ENCODE measurements at regions not wholly inside any gene's neighbourhood (a gene's known extent, or its start where the extent isn't known, plus 50 kb on each side); places are given as distances from the start of the nearest gene placed in this dataset.
A peak's percentile ranks its signal among the peaks of the same experiment; 100 is the strongest.
"Not testable (repeated sequence)": the region's sequence is repeated elsewhere in the genome, so short reads cannot be mapped to it uniquely, and the experiment has no call there.

DNA sequence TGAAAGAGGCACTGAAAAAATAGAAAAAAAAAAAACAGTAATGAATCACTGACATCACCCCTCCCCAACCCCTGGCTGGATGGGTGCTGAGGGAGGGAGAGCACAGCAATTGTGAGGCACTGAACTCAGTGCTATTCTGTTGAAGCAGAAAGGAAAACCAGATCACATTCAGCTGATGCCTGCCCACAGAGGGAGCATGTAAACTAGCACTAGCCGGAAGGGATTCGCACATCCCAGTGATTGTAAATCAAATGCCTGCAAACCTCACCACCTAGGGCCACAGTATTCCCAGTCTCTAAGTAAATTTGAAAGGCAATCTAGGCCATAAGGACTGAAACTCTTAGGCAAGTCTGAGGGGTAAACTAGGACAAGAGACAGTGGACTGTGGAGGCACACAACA is 772.0 kb upstream of the CCDC179 start:
- no peak overlapping the region for H3K4me2 ChIP-seq
- peak overlapping the region; percentile 63 for H2AFZ ChIP-seq (replicated peaks)
- no peak overlapping the region for H3K27ac ChIP-seq
- H3K36me3 ChIP-seq, result no peaks in the 10 kb centered on the region
- peaks cover 2% of the 10 kb centered on the region for H3K27me3 Mint-ChIP-seq (ENCODE audit: insufficient read depth, low read depth)
- H3K27me3 ChIP-seq, result no peaks in the 10 kb centered on the region
- no peak overlapping the region for H3K4me3 Mint-ChIP-seq
- H3K9me3 Mint-ChIP-seq, result no peaks in the 10 kb centered on the region
- no peaks in the 10 kb centered on the region for H3K4me1 ChIP-seq
- H3K27ac Mint-ChIP-seq, result no peak overlapping the region
- H3K36me3 Mint-ChIP-seq, result no peaks in the 10 kb centered on the region
- TF ChIP-seq EZH2 (IDR thresholded peaks at IDR 0.05), result no peak
- no peak for TF ChIP-seq EZH2phosphoT487 (IDR thresholded peaks at IDR 0.05)
- TF ChIP-seq, protein P1, sequence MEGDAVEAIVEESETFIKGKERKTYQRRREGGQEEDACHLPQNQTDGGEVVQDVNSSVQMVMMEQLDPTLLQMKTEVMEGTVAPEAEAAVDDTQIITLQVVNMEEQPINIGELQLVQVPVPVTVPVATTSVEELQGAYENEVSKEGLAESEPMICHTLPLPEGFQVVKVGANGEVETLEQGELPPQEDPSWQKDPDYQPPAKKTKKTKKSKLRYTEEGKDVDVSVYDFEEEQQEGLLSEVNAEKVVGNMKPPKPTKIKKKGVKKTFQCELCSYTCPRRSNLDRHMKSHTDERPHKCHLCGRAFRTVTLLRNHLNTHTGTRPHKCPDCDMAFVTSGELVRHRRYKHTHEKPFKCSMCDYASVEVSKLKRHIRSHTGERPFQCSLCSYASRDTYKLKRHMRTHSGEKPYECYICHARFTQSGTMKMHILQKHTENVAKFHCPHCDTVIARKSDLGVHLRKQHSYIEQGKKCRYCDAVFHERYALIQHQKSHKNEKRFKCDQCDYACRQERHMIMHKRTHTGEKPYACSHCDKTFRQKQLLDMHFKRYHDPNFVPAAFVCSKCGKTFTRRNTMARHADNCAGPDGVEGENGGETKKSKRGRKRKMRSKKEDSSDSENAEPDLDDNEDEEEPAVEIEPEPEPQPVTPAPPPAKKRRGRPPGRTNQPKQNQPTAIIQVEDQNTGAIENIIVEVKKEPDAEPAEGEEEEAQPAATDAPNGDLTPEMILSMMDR (IDR thresholded peaks at IDR 0.05), result no peak
- no peaks in the 10 kb centered on the region for H3F3A ChIP-seq (ENCODE audit: low read depth)
- H3K9me3 ChIP-seq (ENCODE audit: low read depth), result no peaks in the 10 kb centered on the region
- no peaks in the 10 kb centered on the region for H3K4me1 Mint-ChIP-seq
- H3K4me3 ChIP-seq, result no peak overlapping the region
- no peaks in the 10 kb centered on the region for H3K79me2 ChIP-seq (ENCODE audit: low read depth)
- no peak for DNase-seq (ENCODE audit: low spot score)
- no peak overlapping the region for H3K9ac ChIP-seq
- no peaks in the 10 kb centered on the region for H4K20me1 ChIP-seq (ENCODE audit: low read depth)

GRCh38 chr11:23644443-23644842 is 784.2 kb upstream of the CCDC179 start:
- no peaks in the 10 kb centered on the region for H3K27me3 ChIP-seq
- no peaks in the 10 kb centered on the region for H3K36me3 ChIP-seq
- no peak for DNase-seq (ENCODE audit: low spot score)
- no peaks in the 10 kb centered on the region for H4K20me1 ChIP-seq (ENCODE audit: low read depth)
- no peaks in the 10 kb centered on the region for H3K4me1 Mint-ChIP-seq
- H2AFZ ChIP-seq (replicated peaks), result no peak overlapping the region
- H3K9me3 Mint-ChIP-seq, result peaks cover 7% of the 10 kb centered on the region
- H3K79me2 ChIP-seq (ENCODE audit: low read depth), result no peaks in the 10 kb centered on the region
- H3K9me3 ChIP-seq (ENCODE audit: low read depth), result no peaks in the 10 kb centered on the region
- no peaks in the 10 kb centered on the region for H3K27me3 Mint-ChIP-seq (ENCODE audit: insufficient read depth, low read depth)
- no peak for TF ChIP-seq EZH2phosphoT487 (IDR thresholded peaks at IDR 0.05)
- no peak overlapping the region for H3K27ac ChIP-seq
- no peak overlapping the region for H3K9ac ChIP-seq
- no peak overlapping the region for H3K4me2 ChIP-seq
- no peak overlapping the region for H3K27ac Mint-ChIP-seq
- H3K4me1 ChIP-seq, result no peaks in the 10 kb centered on the region
- H3K4me3 ChIP-seq, result no peak overlapping the region
- no peak overlapping the region for H3K4me3 Mint-ChIP-seq
- H3K36me3 Mint-ChIP-seq, result no peaks in the 10 kb centered on the region
- no peaks in the 10 kb centered on the region for H3F3A ChIP-seq (ENCODE audit: low read depth)

GRCh38 chr11:23652336-23652735 is 792.1 kb upstream of the CCDC179 start:
- not testable (repeated sequence) for H3K4me2 ChIP-seq; H3K79me2 ChIP-seq (ENCODE audit: low read depth); H3K9me3 ChIP-seq (ENCODE audit: low read depth); H3K27ac Mint-ChIP-seq; H3K27me3 Mint-ChIP-seq (ENCODE audit: insufficient read depth, low read depth); H3K4me1 Mint-ChIP-seq; H3K27ac ChIP-seq; H3K4me1 ChIP-seq; H3F3A ChIP-seq (ENCODE audit: low read depth); H3K4me3 ChIP-seq; H3K36me3 Mint-ChIP-seq; H3K9ac ChIP-seq; DNase-seq (ENCODE audit: low spot score); H3K9me3 Mint-ChIP-seq; H2AFZ ChIP-seq (replicated peaks); H3K36me3 ChIP-seq; H3K4me3 Mint-ChIP-seq; H4K20me1 ChIP-seq (ENCODE audit: low read depth); H3K27me3 ChIP-seq

GRCh38 chr11:23653071-23653675 is 792.9 kb upstream of the CCDC179 start:
- Histone ChIP-seq H2AFZ (replicated peaks) (no peak overlapping the region), H4K20me1 (ENCODE audit: low read depth) (no peaks in the 10 kb centered on the region), H3K27me3 (no peaks in the 10 kb centered on the region), H3K4me1 (no peaks in the 10 kb centered on the region), H3K4me2 (no peak overlapping the region), H3K36me3 (no peaks in the 10 kb centered on the region), H3K27ac (no peak overlapping the region), H3F3A (ENCODE audit: low read depth) (no peaks in the 10 kb centered on the region), H3K79me2 (ENCODE audit: low read depth) (no peaks in the 10 kb centered on the region), H3K9me3 (ENCODE audit: low read depth) (no peaks in the 10 kb centered on the region), H3K9ac (no peak overlapping the region), H3K4me3 (no peak overlapping the region)
- Mint-ChIP-seq H3K4me1 (no peaks in the 10 kb centered on the region), H3K4me3 (no peak overlapping the region), H3K9me3 (peaks cover 3% of the 10 kb centered on the region), H3K27me3 (ENCODE audit: insufficient read depth, low read depth) (peaks cover 3% of the 10 kb centered on the region), H3K27ac (no peak overlapping the region), H3K36me3 (no peaks in the 10 kb centered on the region)
- TF ChIP-seq EZH2phosphoT487 (IDR thresholded peaks at IDR 0.05) (no peak), EZH2 (IDR thresholded peaks at IDR 0.05) (no peak)
- TF ChIP-seq, protein P1 (IDR thresholded peaks at IDR 0.05), result no peak
- no peak for DNase-seq (ENCODE audit: low spot score)

Data from neural progenitor cell (in vitro differentiated cells).